ENCODE measurements at regions not wholly inside any gene's neighbourhood (a gene's known extent, or its start where the extent isn't known, plus 50 kb on each side); places are given as distances from the start of the nearest gene placed in this dataset.
A peak's percentile ranks its signal among the peaks of the same experiment; 100 is the strongest.

DNA sequence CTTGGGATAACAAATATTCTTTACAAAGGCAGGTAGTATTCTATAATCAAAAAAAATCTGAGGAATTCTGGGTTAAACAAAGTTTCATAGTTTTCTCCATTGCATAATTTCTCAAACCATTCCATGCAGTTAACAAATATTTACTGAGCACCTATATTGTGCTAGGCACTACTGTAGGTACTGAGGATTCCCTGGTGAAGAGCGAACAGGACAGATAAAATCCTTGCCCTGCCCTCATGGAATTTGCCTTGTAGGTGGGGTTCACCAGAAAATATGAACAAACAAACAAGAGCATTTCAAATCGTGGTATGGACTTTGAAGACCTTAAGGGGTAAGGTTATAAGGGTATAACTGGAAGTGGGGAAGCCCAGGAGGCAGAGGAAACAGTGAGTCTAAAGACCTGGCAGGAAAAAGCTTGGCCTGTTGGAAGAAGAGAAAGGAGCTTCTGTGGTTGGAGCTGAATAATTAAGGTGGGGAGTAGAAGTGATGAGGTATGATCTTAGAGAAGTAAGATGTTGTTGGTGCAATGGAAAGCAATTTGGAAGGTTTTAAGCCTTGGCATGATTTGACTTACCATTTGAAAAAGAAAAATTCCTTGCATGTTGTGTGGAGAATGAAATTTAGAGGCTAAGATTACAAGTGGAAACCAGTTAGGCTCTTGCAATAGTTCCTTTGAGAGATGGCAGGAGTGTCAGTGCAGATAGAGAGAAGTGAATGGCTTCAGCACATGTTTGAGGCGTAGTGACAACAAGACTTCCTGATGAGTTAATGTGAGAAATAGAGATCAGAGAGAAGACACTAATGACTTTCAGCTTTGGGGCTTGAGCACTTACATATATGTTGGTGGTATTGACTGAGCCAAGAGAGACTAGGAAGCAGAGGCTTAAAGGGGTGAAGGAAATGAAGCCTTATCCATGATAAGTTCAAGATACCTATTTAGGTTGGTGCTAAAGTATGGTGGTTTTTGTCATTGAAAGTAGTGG is 55.7 kb upstream of the PICALM start:
- no peaks in the 10 kb centered on the region for H3K36me3 ChIP-seq
- ATAC-seq = no peak
- H3K9me3 ChIP-seq = no peaks in the 10 kb centered on the region
- DNase-seq = no peak
- no peak overlapping the region for H3K27ac ChIP-seq
- no peak overlapping the region for H3K4me3 ChIP-seq
- TF ChIP-seq, protein P1, sequence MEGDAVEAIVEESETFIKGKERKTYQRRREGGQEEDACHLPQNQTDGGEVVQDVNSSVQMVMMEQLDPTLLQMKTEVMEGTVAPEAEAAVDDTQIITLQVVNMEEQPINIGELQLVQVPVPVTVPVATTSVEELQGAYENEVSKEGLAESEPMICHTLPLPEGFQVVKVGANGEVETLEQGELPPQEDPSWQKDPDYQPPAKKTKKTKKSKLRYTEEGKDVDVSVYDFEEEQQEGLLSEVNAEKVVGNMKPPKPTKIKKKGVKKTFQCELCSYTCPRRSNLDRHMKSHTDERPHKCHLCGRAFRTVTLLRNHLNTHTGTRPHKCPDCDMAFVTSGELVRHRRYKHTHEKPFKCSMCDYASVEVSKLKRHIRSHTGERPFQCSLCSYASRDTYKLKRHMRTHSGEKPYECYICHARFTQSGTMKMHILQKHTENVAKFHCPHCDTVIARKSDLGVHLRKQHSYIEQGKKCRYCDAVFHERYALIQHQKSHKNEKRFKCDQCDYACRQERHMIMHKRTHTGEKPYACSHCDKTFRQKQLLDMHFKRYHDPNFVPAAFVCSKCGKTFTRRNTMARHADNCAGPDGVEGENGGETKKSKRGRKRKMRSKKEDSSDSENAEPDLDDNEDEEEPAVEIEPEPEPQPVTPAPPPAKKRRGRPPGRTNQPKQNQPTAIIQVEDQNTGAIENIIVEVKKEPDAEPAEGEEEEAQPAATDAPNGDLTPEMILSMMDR (IDR thresholded peaks at IDR 0.05) = no peak
- H3K27me3 ChIP-seq = no peaks in the 10 kb centered on the region
- H3K4me1 ChIP-seq = no peaks in the 10 kb centered on the region
- intact Hi-C loops (cut with DNase I) = no loop called here

DNA sequence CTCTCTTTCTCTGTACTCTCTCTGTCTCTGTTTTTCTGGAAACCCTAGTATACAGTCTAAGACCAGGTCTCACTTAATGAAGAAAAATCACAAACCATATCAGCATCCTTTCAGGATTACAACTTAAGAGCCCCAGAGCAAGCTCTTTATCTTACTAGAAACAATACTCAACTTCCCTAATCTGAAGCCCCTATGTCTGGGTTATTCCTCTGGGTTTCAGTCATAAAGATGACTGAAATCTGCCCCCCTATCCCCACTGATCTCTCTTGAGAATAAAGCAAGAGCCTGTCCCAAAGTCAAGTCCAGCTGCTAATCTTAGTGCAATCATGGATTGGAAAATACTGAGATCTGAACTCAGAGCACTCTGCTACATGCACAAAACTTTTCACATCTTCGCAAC is 53.9 kb upstream of the PICALM start:
- DNase-seq = no peak
- intact Hi-C loops (cut with DNase I) = no loop called here
- ATAC-seq = no peak
- Histone ChIP-seq H3K27ac (no peak overlapping the region), H3K4me1 (no peaks in the 10 kb centered on the region), H3K36me3 (no peaks in the 10 kb centered on the region), H3K4me3 (no peak overlapping the region), H3K9me3 (no peaks in the 10 kb centered on the region), H3K27me3 (no peaks in the 10 kb centered on the region)
- TF ChIP-seq, protein P1 (IDR thresholded peaks at IDR 0.05) = no peak

DNA sequence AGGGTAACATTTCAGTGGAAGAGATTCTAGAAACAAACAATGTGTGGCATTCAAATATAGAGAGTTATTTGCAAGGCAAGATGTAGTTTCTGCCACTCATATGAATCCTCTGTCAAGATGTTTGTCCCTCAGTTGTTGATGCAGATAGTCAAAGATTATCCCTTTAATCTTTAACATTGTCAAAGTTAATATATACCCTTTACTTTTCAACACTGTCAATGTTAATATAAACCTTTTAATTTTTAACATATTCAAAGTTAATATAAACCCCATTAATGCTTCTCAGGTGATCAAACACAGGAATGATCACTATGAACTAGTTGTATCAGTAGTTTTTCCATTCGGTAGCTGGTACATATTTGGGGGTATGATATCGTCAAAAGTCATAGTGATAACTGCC is 51.9 kb upstream of the PICALM start:
- ATAC-seq (no peak), DNase-seq (no peak)
- H3K4me3 ChIP-seq = no peak overlapping the region
- no peak overlapping the region for H3K27ac ChIP-seq
- H3K4me1 ChIP-seq = peaks cover 0 to 15% of the 10 kb centered on the region in 2 donors
- TF ChIP-seq, protein P1 (IDR thresholded peaks at IDR 0.05) = no peak
- H3K27me3 ChIP-seq = no peaks in the 10 kb centered on the region
- no peaks in the 10 kb centered on the region for H3K9me3 ChIP-seq
- intact Hi-C loops (cut with DNase I) = no loop called here
- H3K36me3 ChIP-seq = no peaks in the 10 kb centered on the region

DNA sequence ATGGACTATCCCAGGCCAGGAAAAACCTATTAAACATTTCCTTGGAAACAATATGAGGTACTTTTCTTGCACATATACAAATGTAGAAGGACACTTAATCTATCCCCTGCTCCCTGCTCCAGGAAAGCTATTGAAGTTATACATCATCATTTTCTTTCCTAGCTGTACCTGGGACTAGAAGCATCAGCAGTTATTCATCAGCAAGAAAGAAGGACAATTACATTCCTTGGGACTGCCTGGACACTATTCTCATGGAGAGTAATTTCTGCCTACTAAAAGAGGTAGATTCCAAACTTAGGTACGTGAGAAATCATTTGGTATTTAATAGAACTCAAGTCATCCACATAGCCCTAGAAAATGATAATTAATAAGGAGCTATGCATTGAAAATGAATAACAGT is 51.0 kb upstream of the PICALM start:
- no peak for ATAC-seq

DNA sequence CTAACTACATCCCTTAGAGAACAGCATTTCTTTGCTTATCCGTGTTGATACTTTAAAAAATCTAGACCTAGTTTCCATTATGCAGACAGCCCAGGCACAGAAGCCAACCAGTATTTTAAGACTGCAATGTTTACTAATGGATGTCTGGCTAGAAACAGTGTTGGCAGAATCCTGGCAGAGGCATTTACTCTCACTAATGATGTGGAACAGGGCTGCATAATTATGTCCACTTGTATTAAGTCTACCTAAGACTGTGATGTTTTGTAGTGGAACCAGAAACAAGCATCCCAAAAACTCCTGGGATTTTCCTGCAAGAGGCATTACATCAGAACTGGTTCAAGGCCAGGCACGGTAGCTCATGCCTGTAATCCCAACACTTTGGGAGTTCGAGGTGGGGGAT is 50.2 kb upstream of the PICALM start:
- no peaks in the 10 kb centered on the region for H3K9me3 ChIP-seq
- H3K4me3 ChIP-seq = no peak overlapping the region
- peaks cover 0 to 15% of the 10 kb centered on the region in 2 donors for H3K4me1 ChIP-seq
- no peak overlapping the region for H3K27ac ChIP-seq
- TF ChIP-seq, protein P1 (IDR thresholded peaks at IDR 0.05) = no peak
- intact Hi-C loops (cut with DNase I) = no loop called here
- H3K27me3 ChIP-seq = no peaks in the 10 kb centered on the region
- no peaks in the 10 kb centered on the region for H3K36me3 ChIP-seq
- DNase-seq (peak in 2 of 4 donors; percentile 18 to 40), ATAC-seq (no peak)

More for the DNA sequence above, 51.0 kb upstream of the PICALM start:
- H3K4me1 ChIP-seq = peaks cover 0 to 15% of the 10 kb centered on the region in 2 donors
- H3K27ac ChIP-seq = no peak overlapping the region
- no peaks in the 10 kb centered on the region for H3K27me3 ChIP-seq
- DNase-seq = no peak
- TF ChIP-seq, protein P1 (IDR thresholded peaks at IDR 0.05) = no peak
- no peak overlapping the region for H3K4me3 ChIP-seq
- intact Hi-C loops (cut with DNase I) = no loop called here
- no peaks in the 10 kb centered on the region for H3K9me3 ChIP-seq
- H3K36me3 ChIP-seq = no peaks in the 10 kb centered on the region
